ENCODE measurements at regions not wholly inside any gene's neighbourhood (a gene's known extent, or its start where the extent isn't known, plus 50 kb on each side); places are given as distances from the start of the nearest gene placed in this dataset.

DNA sequence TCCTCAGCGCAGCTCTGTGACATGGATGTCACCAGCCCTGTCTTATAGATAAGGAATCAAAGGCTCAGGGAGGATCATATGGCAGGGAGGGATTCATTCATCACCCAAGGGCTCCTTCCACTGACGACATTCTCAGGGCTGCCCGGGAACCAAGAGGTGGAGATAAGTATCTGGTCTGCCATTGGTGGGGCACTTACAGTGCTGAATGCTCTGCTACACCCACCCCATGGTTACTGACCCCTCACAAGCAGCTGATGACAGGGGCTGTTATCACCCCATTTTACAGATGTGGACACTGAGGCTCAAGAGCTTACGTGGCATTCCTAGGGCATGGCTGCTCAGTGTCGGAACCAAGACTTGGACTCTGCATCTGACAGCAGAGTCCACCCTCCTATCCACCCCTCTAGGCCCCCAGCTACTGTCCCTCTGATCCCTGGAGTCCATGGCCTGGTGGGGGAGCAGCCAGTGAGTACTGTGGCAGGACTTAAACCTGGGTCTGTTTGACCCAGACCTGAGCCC lies 155.1 kb downstream of the PTPRU start:
- no peak for TF ChIP-seq POLR2A (IDR thresholded peaks at IDR 0.05; ENCODE audit: low read depth, low read length)
- TF ChIP-seq POLR2AphosphoS5 (IDR thresholded peaks at IDR 0.05; ENCODE audit: low read depth, low read length), result no peak
